Sigmoid colon (tissue), 4 donors: ENCODE measurements at regions not wholly inside any gene's neighbourhood (a gene's known extent, or its start where the extent isn't known, plus 50 kb on each side); places are given as distances from the start of the nearest gene placed in this dataset.

Source experiments
- POLR2AphosphoS5 ChIP-seq, 4 donors: sonication (generic); formaldehyde crosslinking; IDR thresholded peaks; one replicate each; pipeline ENCODE4 v1.6.1; 2017; ENCODE audit warnings: antibody characterized with exemption in 4 of 4
- TF ChIP-seq, protein P1 (sequence below), 4 experiments: fragments of 450-650 bp in 3 of 4; fragments of 200-600 bp in 1 of 4; IDR thresholded peaks; one replicate each; pipeline ENCODE4 v1.5.1; 2016 to 2019; ENCODE audit warnings: antibody characterized with exemption in 4 of 4, mild to moderate bottlenecking in 3 of 4, moderate library complexity in 2 of 4

DNA sequence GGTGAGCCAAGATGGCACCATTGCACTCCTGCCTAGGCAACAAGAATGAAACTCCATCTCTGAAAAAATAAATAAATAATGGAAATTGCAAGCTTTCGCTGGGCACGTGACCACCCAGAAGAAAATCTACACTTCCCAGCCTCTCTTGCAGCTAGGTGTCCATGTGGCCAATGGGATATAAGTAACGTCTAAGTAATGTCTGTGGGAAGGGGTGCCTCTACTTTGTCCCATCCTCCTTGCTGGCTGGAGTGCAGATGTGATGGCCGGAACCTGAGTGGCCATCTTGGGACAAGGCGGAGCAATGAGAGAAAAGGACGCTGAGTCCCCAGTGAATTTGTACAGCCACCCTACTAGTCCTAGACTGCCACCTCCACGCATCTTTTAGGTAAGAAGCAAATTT, 99.8 kb upstream of the PTPN1 start:
- TF ChIP-seq, protein P1, sequence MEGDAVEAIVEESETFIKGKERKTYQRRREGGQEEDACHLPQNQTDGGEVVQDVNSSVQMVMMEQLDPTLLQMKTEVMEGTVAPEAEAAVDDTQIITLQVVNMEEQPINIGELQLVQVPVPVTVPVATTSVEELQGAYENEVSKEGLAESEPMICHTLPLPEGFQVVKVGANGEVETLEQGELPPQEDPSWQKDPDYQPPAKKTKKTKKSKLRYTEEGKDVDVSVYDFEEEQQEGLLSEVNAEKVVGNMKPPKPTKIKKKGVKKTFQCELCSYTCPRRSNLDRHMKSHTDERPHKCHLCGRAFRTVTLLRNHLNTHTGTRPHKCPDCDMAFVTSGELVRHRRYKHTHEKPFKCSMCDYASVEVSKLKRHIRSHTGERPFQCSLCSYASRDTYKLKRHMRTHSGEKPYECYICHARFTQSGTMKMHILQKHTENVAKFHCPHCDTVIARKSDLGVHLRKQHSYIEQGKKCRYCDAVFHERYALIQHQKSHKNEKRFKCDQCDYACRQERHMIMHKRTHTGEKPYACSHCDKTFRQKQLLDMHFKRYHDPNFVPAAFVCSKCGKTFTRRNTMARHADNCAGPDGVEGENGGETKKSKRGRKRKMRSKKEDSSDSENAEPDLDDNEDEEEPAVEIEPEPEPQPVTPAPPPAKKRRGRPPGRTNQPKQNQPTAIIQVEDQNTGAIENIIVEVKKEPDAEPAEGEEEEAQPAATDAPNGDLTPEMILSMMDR (IDR thresholded peaks at IDR 0.05): no peak
- no peak for TF ChIP-seq POLR2AphosphoS5 (IDR thresholded peaks at IDR 0.05)
